HG03159 (cell line): ENCODE measurements at regions not wholly inside any gene's neighbourhood (a gene's known extent, or its start where the extent isn't known, plus 50 kb on each side); places are given as distances from the start of the nearest gene placed in this dataset.
"Not testable (repeated sequence)": the region's sequence is repeated elsewhere in the genome, so short reads cannot be mapped to it uniquely, and the experiment has no call there.

Source experiments
- ATAC-seq: cut with Tn5 transposase; IDR thresholded peaks from one replicate; pipeline ENCODE4 v1.9.1; 2021; ENCODE audit warnings: mild to moderate bottlenecking, moderate library complexity; ENCODE audit not compliant: unreplicated experiment

GRCh38 chr6:81876971-81877370, 124.5 kb upstream of the TENT5A start:
- ATAC-seq = no peak

- no peak for ATAC-seq
These were observed 123.4 kb upstream of the TENT5A start for GRCh38 chr6:81875782-81876293.

GRCh38 chr6:81869749-81870508, 117.4 kb upstream of the TENT5A start:
- not testable (repeated sequence) for ATAC-seq

GRCh38 chr6:81865712-81866111, 113.2 kb upstream of the TENT5A start:
- ATAC-seq = no peak

GRCh38 chr6:81864124-81864523, 111.6 kb upstream of the TENT5A start:
- ATAC-seq = no peak

- ATAC-seq = no peak
These were observed 110.6 kb upstream of the TENT5A start for GRCh38 chr6:81863123-81863522.

- no peak for ATAC-seq
These were observed 108.8 kb upstream of the TENT5A start for GRCh38 chr6:81861281-81861680.

GRCh38 chr6:81859884-81860283, 107.4 kb upstream of the TENT5A start:
- no peak for ATAC-seq

GRCh38 chr6:81857812-81858211, 105.3 kb upstream of the TENT5A start:
- ATAC-seq = no peak

GRCh38 chr6:81856872-81857271, 104.4 kb upstream of the TENT5A start:
- no peak for ATAC-seq

GRCh38 chr6:81854474-81854873, 102.0 kb upstream of the TENT5A start:
- no peak for ATAC-seq

- ATAC-seq = no peak
These were observed 101.5 kb upstream of the TENT5A start for GRCh38 chr6:81853975-81854374.

- ATAC-seq = no peak
These were observed 96.8 kb upstream of the TENT5A start for GRCh38 chr6:81849248-81849647.

- no peak for ATAC-seq
These were observed 95.4 kb upstream of the TENT5A start for GRCh38 chr6:81847866-81848265.

- no peak for ATAC-seq
These were observed 92.2 kb upstream of the TENT5A start for GRCh38 chr6:81844686-81845085.

- ATAC-seq = no peak
These were observed 90.8 kb upstream of the TENT5A start for GRCh38 chr6:81843302-81843701.

GRCh38 chr6:81842254-81842653, 89.8 kb upstream of the TENT5A start:
- no peak for ATAC-seq

- ATAC-seq = no peak
These were observed 86.4 kb upstream of the TENT5A start for GRCh38 chr6:81838724-81839426.

GRCh38 chr6:81838031-81838430, 85.5 kb upstream of the TENT5A start:
- no peak for ATAC-seq

- no peak for ATAC-seq
These were observed 81.7 kb upstream of the TENT5A start for GRCh38 chr6:81834141-81834681.

GRCh38 chr6:81832304-81832703, 79.8 kb upstream of the TENT5A start:
- ATAC-seq = no peak

GRCh38 chr6:81831274-81831673, 78.8 kb upstream of the TENT5A start:
- ATAC-seq = no peak
